Fibroblast of peridontal ligament (primary cell): ENCODE measurements at regions not wholly inside any gene's neighbourhood (a gene's known extent, or its start where the extent isn't known, plus 50 kb on each side); places are given as distances from the start of the nearest gene placed in this dataset.
A peak's percentile ranks its signal among the peaks of the same experiment; 100 is the strongest.

Experiments
- DNase-seq: peaks from one replicate; pipeline ENCODE4 v3.0.0-alpha.2; 2010; ENCODE audit errors: extremely low read depth

DNA sequence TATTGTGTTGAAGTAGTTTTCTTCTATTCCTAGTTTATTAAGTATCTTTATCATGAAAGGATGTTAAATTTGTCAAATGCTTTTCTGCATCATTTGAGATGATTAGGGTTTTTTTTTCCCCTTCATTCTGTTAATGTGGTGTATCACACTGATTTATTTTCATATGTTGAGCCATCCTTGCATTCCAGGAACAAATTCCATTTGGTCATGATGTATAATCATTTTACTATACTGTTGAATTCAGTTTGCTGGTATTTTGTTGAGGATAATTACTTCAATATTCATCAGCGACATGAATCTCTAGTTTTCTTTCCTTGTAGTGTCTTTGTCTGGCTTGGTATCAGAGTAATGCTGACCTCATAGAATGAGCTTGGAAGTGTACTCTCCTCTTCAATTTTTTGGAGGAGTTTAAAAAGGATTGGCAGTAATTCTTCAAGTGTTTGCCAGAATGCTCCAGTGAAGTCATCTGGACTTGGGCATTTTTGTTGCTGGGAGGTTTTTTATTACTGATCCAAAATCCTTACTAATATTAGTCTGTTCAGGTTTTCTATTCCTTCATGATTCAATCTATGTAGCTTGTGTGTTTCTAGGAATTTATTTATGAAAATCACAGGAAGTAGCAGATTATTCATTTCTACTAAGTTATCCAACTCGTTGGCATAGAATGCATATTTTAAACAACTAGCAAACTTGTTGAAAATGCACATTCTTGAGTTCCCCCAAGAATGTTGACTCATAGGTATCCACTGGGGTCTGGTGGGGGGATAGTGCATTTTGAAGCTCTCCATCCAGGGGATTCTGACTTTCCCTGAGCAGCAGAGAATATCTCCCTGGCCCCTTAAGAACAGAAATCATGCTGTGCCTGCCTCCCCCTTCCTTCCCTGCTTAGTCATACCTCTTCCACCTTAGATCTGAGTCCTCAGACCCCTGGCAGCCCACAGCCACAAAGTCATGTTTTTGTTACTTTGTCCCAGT lies 187.1 kb downstream of the BMP7 start:
- DNase-seq = peak; percentile 50

DNA sequence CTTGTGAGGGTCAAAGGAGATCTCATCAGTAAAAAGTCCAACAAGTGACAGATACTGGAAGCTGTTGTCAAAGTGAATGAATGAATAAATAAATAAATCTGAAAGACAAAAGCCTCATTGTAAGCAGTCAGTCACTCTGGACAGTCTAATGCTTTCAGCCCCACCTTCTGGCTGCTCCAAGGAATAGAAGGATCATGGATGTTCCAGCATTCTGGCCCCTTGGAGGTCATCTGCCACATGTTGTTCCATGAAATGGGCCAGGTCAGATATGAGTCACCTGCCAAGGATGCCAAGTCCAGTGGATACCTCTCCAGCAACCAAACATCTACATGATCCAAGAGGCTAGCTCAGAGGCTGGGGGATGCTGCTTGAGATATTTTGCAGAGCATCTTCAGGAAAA lies 185.6 kb downstream of the BMP7 start:
- DNase-seq = peak; percentile 55

- no peak for DNase-seq
Measured at GRCh38 chr20:57082357-57082945, 184.0 kb downstream of the BMP7 start.

DNA sequence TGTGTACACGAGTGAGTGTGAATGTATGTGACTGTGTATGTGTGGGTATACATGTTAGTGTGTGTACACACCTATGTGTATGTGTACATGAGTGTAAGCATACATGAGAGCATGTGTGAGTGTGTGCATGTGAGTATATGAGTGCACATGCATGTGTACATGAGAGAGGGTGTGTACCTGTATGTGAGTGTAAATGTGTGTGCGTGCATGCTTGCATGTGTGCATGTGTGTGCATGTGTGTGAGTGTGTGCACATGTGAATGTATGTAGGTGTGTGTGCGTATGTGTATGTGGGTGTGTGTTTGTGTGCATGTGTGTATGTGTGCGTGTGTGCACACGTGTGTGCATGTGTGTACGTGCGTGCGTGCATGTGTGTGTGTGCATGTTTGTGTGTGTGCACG lies 183.4 kb downstream of the BMP7 start:
- no peak for DNase-seq

DNA sequence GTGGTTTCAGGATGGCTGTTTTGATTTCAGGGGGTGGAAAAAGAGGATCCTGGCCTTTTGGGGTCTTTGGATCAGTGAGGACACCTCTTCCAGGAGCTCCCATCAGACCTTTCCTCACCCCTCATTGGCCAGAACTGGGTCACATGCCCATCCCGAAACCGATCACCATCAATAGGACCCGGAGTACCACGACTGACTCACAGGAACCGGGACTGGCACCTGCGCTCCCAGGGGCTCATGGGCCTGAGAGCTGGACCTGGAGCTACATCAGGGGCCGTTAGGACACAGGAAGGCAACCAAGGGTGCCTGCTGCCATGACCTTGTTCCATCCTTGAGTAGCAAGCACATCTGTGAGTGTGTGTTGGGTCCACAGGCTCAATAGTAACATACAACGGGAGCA lies 180.4 kb downstream of the BMP7 start:
- no peak for DNase-seq

DNA sequence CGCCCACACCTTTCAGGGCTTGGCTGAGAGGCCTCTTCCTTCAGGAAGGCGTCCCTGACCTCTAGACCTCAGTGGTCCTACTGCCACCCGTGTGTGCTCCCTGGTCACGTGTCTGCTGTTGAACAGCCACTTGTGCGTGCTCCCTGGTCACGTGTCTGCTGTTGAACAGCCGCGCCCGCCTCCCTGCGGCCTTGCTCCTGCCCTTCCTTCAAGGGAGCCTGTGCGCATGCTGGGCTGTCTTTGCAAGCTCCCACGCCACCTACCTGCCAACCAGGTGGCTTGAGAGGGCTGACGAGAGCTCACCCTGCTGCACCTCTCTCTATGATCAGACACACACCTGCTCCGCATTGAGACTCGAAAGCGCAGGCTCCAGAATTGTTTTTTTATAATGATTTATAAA lies 179.3 kb downstream of the BMP7 start:
- DNase-seq = no peak

DNA sequence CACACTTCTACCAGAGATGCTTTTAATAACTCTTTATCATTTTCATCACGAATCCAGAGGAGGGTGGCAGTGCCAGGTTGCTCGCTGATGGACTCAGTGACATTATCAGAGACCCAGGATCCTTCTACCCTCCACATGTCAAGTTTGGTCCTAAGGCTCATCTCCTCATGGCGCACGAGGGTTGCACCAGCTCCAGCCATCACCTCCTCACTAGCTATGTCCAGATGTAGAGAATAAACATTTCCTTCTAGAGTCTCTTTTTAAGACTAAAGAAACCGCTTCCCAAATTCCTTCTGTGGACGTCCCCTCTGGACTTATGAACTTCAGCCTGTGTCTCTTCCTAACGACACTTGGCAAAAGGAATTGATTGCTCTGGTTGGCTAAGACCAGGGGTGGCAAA lies 178.7 kb downstream of the BMP7 start:
- no peak for DNase-seq

DNA sequence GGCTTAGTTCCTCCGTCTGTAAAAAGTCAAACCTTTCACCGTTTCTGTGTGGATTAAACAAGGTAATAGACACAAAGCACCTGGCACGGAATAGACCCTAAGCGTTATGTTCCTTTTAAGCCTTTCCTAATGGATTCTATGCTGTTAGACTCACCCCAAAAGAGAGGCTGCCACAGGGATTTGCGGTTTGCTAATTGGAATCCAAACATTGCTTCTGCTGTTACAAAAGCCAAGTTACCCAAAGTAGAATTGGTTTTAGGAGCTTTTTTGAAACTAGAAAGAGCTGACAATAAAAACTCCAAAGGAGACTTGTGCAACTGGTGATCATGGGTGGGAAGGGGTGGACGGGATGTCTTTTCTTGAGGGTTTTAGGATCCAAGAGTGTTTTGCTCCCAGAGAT lies 178.0 kb downstream of the BMP7 start:
- DNase-seq = peak; percentile 67

DNA sequence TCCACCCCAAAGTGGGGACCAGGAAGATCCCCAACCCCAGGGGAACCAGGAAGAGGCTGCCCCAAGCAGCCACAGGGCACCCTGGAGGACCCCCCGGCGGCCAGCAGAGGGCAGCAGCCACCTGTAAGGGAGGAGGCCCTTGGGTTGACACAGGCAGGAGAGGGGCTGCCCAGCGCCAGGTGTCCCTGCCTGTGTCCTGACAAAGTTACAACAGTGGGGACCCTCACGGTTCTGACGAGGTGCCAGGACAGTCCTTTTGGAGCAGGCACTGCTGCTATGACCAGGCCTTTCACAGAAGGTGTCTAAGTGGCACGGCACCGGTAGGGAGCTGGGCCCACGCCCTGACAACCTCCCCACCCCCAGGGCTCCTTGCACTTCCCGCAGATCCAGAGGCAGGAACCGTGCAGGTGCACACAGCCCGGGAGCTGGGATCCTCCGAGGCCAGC lies 176.7 kb downstream of the BMP7 start:
- no peak for DNase-seq

DNA sequence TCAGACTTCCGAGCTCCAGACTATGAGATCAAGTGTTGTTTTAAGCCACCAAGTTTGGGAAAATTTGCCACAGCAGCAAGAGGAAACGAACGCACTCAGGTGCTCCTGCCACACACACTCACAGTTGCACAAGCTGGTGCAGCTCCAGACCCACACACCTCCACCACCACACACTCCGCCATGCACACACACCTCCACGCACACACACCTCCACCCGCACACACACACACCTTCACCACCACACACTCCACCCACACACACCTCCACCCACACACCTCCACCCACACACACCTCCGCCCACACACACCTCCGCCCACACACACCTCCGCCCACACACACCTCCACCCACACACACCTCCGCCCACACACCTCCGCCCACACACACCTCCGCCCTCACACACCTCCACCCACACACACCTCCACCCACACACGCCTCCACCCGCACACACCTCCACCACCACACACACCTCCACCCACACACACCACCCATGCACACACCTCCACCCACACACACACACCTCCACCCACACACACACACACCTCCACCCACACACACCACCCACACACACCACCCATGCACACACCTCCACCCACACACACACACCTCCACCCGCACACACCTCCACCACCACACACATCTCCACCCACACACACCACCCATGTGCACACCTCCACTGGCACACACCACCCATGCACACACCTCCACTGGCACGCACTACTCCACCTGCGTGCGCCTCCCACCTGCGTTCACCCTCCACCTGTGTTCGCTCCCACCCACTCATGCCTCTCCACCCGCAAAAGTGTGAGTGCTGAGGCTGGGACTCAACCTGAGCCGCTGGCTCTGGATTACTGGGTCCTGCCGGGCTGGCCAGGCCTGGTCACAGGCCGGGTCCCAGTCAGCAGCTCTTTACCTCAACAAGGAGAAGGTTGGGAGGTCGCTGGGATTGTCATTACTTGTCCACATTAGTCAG lies 175.6 kb downstream of the BMP7 start:
- DNase-seq = no peak

DNA sequence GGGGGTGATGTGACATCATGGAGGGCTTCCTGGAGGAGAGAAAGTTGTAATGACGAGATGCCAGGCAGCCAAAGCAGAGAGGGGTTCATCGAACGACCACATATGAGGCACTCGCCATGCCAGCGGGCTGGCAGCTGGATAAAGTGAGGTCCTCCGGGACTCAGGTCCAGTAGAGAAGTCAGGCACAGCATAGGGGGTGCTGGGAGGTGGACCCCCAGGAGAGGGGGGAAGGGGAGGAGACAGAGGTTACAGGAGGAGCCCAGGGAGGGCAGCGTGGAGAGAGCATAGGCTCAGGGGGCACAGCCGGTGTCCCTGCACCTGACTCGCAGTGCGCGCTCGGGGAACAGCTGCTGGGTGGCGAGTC lies 174.7 kb downstream of the BMP7 start:
- no peak for DNase-seq

GRCh38 chr20:57092112-57092899 lies 174.1 kb downstream of the BMP7 start:
- peak; percentile 22 for DNase-seq

- DNase-seq = no peak
Measured at GRCh38 chr20:57092900-57093530, 173.4 kb downstream of the BMP7 start.

DNA sequence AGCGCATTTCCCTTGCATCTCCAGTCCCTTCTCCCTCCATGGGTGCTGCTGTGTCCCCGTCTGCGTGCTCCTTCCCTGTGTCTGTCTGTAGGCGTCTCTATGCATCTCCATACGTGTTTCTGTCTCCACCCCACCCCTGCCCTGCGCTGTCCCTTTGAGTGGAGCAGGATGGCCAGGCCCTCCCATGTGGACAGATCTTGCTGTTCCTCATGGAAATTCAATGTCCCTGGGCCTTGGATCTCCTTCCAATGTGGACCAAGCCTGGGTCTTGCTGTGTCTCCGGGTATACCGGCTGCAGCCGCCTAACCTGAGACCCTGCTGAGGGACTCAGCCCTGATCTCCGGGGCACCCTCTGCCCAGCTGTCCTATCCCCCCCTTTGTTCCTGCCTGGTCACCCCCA lies 172.7 kb downstream of the BMP7 start:
- no peak for DNase-seq

DNA sequence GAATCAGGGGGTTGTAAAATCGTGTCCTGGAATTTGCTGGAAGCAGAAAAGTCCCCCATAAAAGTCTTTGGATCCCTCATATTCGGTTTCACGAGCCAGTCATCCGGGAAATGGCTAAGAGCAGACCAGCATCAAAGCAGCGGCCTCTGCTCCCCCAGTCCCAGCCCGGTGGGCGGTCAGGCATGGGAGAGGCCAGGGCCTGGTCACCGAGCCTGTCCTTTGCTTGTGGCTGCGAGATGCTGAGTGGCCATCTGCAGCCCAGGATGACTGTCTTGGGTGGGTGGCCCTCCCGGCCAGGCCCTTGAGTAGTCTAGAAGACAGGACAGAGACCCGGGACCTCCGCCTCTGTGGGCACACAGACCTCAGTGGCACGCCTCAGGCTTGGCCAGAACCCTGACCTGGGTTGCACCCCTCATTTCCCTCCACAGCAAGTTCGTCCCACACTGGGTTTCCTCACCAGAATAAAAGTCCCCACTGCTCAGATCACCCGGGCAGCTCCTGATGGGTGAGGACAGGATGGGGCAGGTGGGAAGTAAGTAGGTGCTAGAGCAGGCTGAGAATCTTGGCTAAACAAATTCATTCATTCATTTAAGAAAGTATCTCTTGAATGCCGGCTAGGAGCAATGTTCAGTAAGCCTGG lies 172.1 kb downstream of the BMP7 start:
- DNase-seq = no peak

DNA sequence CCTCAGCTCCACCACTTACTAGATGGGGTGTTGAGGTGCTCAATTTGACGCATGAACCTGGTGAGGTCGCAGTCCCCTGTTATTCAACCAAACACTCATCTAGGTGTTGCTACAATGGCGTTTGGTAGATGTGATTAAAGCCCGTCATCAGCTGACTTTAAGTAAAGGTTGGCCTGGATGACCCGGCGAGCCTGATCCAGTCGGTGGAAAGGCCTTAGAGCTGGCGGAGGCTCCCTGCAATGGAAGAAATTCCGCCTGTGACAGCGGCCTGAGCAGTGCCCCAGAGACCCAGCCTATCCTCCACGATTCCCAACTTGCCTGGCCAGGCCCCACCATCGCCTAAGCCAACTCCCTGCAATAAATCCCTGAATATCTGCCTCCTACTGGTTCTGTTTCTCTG lies 171.4 kb downstream of the BMP7 start:
- DNase-seq = no peak

GRCh38 chr20:57095426-57095825 lies 171.0 kb downstream of the BMP7 start:
- no peak for DNase-seq

DNA sequence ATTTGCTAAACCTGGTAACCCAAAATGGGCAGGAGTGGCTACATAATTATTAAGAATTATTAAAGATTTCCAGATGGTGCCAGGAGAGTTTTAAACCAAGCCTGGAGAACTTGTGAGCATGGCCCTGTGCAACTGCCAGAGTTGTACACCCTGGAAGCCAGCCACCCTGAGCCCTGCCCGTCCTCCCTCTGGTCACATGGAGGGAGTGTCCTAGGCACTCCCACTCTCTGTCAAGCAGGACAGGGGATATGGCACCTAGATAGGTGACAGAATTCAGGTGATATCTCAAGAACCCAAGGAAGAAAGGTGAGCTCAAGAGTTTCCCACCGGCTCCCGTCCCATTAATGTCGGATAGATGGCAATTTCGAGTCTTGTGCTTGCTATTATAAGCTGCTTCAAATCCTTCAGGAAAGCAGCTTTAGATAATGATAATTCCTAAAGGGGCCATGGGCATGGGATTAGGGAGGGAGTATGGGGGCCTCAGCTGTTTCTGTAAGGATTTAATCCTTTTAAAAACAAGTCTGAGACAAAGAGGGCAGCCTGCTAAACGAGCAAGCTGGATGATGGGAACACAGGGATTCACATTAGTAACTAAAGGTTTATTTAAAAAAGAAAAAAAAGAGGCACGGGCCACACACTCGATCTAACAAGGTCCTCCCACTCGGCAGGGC lies 169.1 kb downstream of the BMP7 start:
- no peak for DNase-seq

DNA sequence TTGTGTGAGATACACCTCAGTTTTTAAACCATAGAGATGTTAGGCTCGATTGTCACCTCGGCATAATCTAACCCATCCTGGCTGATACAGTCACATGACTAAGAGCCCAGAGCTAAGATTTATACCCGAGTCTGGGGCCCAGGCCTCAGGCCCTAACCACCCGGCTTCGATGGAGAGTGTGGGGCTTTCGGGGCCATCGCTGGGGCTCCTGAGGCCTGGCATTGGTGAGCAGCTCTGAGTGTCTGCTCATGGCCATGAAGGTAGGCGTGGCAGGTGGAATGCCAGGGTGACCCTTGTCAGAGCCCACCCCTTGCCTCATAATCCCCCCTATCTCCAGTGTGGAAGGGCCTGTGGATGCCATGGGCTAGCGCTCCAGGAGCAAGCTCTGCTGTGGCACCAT lies 164.3 kb downstream of the BMP7 start:
- no peak for DNase-seq

DNA sequence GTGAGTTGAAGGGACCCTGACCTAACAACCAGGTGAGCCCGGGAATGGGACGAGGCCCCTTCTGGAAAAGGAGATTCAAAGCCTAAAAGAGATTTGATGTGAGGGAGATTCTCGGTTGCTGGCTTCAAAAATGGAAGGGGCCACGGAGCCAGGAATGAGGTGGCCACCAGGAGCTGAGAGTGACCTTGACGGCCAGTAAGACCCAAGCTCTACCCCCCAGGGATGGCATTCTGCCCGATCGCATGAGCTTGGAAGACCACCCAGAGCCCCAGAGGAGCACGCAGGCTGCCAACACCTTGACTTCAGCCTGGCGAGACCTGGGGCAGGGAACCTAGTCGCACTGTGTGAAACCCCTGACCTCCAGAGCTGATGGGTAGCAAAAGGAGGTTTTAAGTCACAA lies 163.9 kb downstream of the BMP7 start:
- DNase-seq = no peak
